Naive B cell (primary cell): ENCODE measurements at regions not wholly inside any gene's neighbourhood (a gene's known extent, or its start where the extent isn't known, plus 50 kb on each side); places are given as distances from the start of the nearest gene placed in this dataset.

Experiments
- ATAC-seq, 2 donors: fragments of 150-1000 bp; cut with Tn5 transposase; 2 replicates each; pipeline ENCODE4 v1.10.0; 2021; ENCODE audit warnings: low read depth in 2 of 2, mild to moderate bottlenecking in 2 of 2, moderate library complexity in 2 of 2
- DNase-seq: peaks from one replicate; pipeline ENCODE4 v3.0.0; 2022
- H3K27ac Mint-ChIP-seq, 6 donors: one replicate each; pipeline ENCODE4 v1.8.0; 2020 to 2022; ENCODE audit warnings: mild to moderate bottlenecking in 6 of 6, mixed read lengths in 6 of 6, moderate library complexity in 5 of 6, inconsistent platforms in 2 of 6
- H3K27me3 Mint-ChIP-seq, 3 donors: one replicate each; pipeline ENCODE4 v1.8.0; 2021 to 2022; ENCODE audit warnings: mixed read lengths in 3 of 3, mild to moderate bottlenecking in 1 of 3
- H3K36me3 Mint-ChIP-seq, 2 donors: one replicate each; pipeline ENCODE4 v1.8.0; 2020 to 2022; ENCODE audit warnings: mixed read lengths in 2 of 2, inconsistent platforms in 1 of 2, mild to moderate bottlenecking in 1 of 2
- H3K4me1 Mint-ChIP-seq, 3 donors: one replicate each; pipeline ENCODE4 v1.8.0; 2020 to 2022; ENCODE audit warnings: mixed read lengths in 3 of 3, inconsistent platforms in 1 of 3, mild to moderate bottlenecking in 1 of 3, moderate library complexity in 1 of 3
- H3K4me3 Mint-ChIP-seq, 8 donors: one replicate each; pipeline ENCODE4 v1.8.0; 2020 to 2022; ENCODE audit warnings: mild to moderate bottlenecking in 8 of 8, mixed read lengths in 8 of 8, moderate library complexity in 8 of 8, inconsistent platforms in 2 of 8
- H3K9me3 Mint-ChIP-seq, 7 donors: one replicate each; pipeline ENCODE4 v1.8.0; 2020 to 2022; ENCODE audit warnings: mixed read lengths in 7 of 7, mild to moderate bottlenecking in 5 of 7, inconsistent platforms in 2 of 7, moderate library complexity in 1 of 7

DNA sequence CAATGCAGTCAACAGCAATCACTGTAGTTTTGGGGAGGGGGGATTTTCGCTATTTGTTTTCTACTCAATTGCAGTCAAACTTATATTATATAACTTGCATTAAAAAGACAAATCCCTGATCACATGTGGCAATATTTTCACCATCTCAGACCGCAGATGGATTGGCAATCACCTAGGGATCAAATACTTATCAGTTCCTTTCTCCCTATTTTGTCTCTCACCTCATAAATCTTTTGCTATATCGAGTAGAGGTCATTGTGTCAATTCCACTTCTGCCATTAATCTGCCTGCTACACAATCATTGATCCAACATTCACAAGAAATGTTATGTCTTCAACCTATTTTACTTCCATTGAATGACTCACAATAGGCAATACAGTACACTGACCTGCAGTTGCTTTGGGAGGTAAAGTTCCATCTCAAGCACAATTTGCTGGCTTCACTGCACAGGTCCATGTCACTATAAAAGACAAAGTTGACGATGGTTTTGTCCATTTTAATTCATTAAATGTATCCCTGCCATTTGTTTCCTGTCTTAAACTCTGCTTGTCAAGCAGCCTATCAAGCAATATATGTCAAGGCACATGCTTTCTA lies 415.8 kb upstream of the PCDH9 start:
- DNase-seq: no peak
- Mint-ChIP-seq H3K4me1 (no peaks in the 10 kb centered on the region), H3K27ac (no peak overlapping the region), H3K9me3 (peaks cover 0 to 8% (median 3%) of the 10 kb centered on the region in 7 donors), H3K36me3 (no peaks in the 10 kb centered on the region), H3K4me3 (no peak overlapping the region), H3K27me3 (no peaks in the 10 kb centered on the region)
- ATAC-seq: no peak

DNA sequence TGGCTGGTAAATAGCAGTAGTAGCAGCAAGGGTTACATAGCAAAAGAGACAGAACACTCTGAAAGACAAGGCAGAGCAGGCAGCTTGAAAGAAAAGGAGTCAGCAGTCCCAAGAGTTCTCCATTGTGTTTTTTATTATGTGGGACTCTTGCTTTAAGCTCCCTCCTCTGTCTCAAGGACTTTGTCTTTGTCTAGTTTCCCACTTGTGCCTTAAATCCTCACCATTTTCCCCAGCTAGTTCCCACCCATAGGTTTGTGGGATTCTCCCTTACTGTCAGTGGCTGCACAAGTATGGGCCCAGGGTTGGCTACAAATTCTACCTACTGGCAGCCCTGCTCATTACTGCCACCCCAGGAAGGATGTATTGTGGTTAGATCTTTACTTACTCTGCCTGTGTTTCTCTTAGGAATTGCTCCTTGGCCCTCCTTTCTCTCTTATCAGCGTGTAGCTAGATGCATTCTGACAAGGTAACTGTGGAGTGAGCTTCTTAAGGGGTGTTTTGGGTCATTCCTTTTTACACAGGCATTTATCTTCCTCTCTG lies 413.4 kb upstream of the PCDH9 start:
- H3K27ac Mint-ChIP-seq: no peak overlapping the region
- no peaks in the 10 kb centered on the region for H3K4me1 Mint-ChIP-seq
- H3K9me3 Mint-ChIP-seq: peaks cover 0 to 9% (median 5%) of the 10 kb centered on the region in 7 donors
- no peaks in the 10 kb centered on the region for H3K36me3 Mint-ChIP-seq
- no peaks in the 10 kb centered on the region for H3K27me3 Mint-ChIP-seq
- DNase-seq (no peak), ATAC-seq (no peak)
- no peak overlapping the region for H3K4me3 Mint-ChIP-seq

- no peaks in the 10 kb centered on the region for H3K27me3 Mint-ChIP-seq
- no peaks in the 10 kb centered on the region for H3K36me3 Mint-ChIP-seq
- DNase-seq (no peak), ATAC-seq (no peak)
- H3K4me1 Mint-ChIP-seq: no peaks in the 10 kb centered on the region
- no peak overlapping the region for H3K4me3 Mint-ChIP-seq
- no peak overlapping the region for H3K27ac Mint-ChIP-seq
- peaks cover 0 to 9% (median 6%) of the 10 kb centered on the region in 7 donors for H3K9me3 Mint-ChIP-seq
Observed at GRCh38 chr13:67642657-67643056, 412.5 kb upstream of the PCDH9 start.

DNA sequence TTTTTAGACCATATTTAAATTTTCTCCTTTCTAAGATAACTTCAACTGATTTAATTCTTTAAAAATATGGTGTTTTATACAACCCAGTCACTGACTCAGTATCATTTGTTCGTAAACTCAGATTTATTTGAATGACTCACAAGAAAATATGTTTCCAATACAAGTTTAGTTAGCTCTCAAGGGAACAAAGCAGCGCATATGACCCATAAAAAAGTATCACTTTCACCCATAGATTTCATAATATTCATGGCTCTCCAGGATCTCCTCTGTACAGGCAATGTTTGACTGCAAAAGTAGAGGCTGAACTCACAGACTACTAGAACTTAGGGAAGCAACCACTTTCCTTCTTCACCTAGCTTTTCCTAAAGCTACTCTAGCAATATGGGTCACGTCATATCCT lies 405.6 kb upstream of the PCDH9 start:
- H3K4me3 Mint-ChIP-seq: no peak overlapping the region
- ATAC-seq (no peak), DNase-seq (no peak)
- H3K36me3 Mint-ChIP-seq: no peaks in the 10 kb centered on the region
- H3K27me3 Mint-ChIP-seq: no peaks in the 10 kb centered on the region
- no peaks in the 10 kb centered on the region for H3K4me1 Mint-ChIP-seq
- H3K27ac Mint-ChIP-seq: no peak overlapping the region
- H3K9me3 Mint-ChIP-seq: peaks cover 0 to 10% (median 2%) of the 10 kb centered on the region in 7 donors

GRCh38 chr13:67632590-67632989 lies 402.5 kb upstream of the PCDH9 start:
- H3K27me3 Mint-ChIP-seq: no peaks in the 10 kb centered on the region
- no peak overlapping the region for H3K27ac Mint-ChIP-seq
- H3K4me1 Mint-ChIP-seq: no peaks in the 10 kb centered on the region
- no peak for DNase-seq
- peaks cover 0 to 5% (median 0%) of the 10 kb centered on the region in 7 donors for H3K9me3 Mint-ChIP-seq
- H3K4me3 Mint-ChIP-seq: no peak overlapping the region
- no peak for ATAC-seq
- H3K36me3 Mint-ChIP-seq: no peaks in the 10 kb centered on the region

- H3K4me3 Mint-ChIP-seq: no peak overlapping the region
- no peak overlapping the region for H3K27ac Mint-ChIP-seq
- DNase-seq: no peak
- H3K4me1 Mint-ChIP-seq: no peaks in the 10 kb centered on the region
- no peaks in the 10 kb centered on the region for H3K36me3 Mint-ChIP-seq
- peaks cover 0 to 4% (median 0%) of the 10 kb centered on the region in 7 donors for H3K9me3 Mint-ChIP-seq
- no peak for ATAC-seq
- H3K27me3 Mint-ChIP-seq: no peaks in the 10 kb centered on the region
Observed at GRCh38 chr13:67630640-67631039, 400.5 kb upstream of the PCDH9 start.

GRCh38 chr13:67623630-67624029 lies 393.5 kb upstream of the PCDH9 start:
- no peak for ATAC-seq
- Mint-ChIP-seq H3K27me3 (no peaks in the 10 kb centered on the region), H3K9me3 (peaks cover 0 to 4% (median 0%) of the 10 kb centered on the region in 7 donors)

DNA sequence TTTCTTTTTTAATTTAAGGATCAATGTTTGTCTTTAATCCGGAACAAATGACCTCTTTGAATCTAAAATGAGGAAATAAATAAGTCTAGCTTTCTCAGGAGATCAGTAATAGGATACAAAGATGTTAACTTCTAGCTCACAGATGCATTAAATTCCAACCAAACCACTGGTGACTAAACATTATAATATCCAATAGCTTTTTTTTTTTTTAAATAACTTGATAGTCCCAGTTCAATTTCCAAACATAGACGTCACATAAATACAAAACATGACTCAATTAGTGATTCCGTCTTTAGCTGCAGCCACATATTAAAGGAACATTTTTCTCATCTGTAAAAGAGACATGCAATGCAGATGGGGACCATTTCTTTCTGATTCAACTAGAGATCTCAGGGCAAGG lies 390.5 kb upstream of the PCDH9 start:
- ATAC-seq (no peak), DNase-seq (no peak)
- H3K4me3 Mint-ChIP-seq: no peak overlapping the region
- no peak overlapping the region for H3K27ac Mint-ChIP-seq
- no peaks in the 10 kb centered on the region for H3K27me3 Mint-ChIP-seq
- peaks cover 0 to 4% (median 0%) of the 10 kb centered on the region in 7 donors for H3K9me3 Mint-ChIP-seq
- H3K4me1 Mint-ChIP-seq: no peaks in the 10 kb centered on the region
- H3K36me3 Mint-ChIP-seq: no peaks in the 10 kb centered on the region

More at GRCh38 chr13:67623630-67624029, 393.5 kb upstream of the PCDH9 start:
- Mint-ChIP-seq H3K4me3 (no peak overlapping the region), H3K4me1 (no peaks in the 10 kb centered on the region), H3K27ac (no peak overlapping the region), H3K36me3 (no peaks in the 10 kb centered on the region)
- no peak for DNase-seq

- no peaks in the 10 kb centered on the region for H3K36me3 Mint-ChIP-seq
- ATAC-seq (no peak), DNase-seq (no peak)
- no peaks in the 10 kb centered on the region for H3K27me3 Mint-ChIP-seq
- peaks cover 0 to 4% (median 0%) of the 10 kb centered on the region in 7 donors for H3K9me3 Mint-ChIP-seq
- no peak overlapping the region for H3K27ac Mint-ChIP-seq
- no peak overlapping the region for H3K4me3 Mint-ChIP-seq
- H3K4me1 Mint-ChIP-seq: no peaks in the 10 kb centered on the region
Observed at GRCh38 chr13:67619995-67620380, 389.9 kb upstream of the PCDH9 start.

GRCh38 chr13:67619351-67619994 lies 389.3 kb upstream of the PCDH9 start:
- no peak overlapping the region for H3K4me3 Mint-ChIP-seq
- H3K4me1 Mint-ChIP-seq: no peaks in the 10 kb centered on the region
- no peak for ATAC-seq
- peaks cover 0 to 4% (median 0%) of the 10 kb centered on the region in 7 donors for H3K9me3 Mint-ChIP-seq
- DNase-seq: no peak
- H3K27me3 Mint-ChIP-seq: no peaks in the 10 kb centered on the region
- no peaks in the 10 kb centered on the region for H3K36me3 Mint-ChIP-seq
- no peak overlapping the region for H3K27ac Mint-ChIP-seq

- Mint-ChIP-seq H3K36me3 (no peaks in the 10 kb centered on the region), H3K4me1 (no peaks in the 10 kb centered on the region), H3K4me3 (no peak overlapping the region), H3K27ac (no peak overlapping the region), H3K27me3 (no peaks in the 10 kb centered on the region), H3K9me3 (no peaks in the 10 kb centered on the region)
- no peak for DNase-seq
- ATAC-seq: no peak
Observed at GRCh38 chr13:67614579-67614978, 384.4 kb upstream of the PCDH9 start.

GRCh38 chr13:67614013-67614412 lies 383.9 kb upstream of the PCDH9 start:
- H3K4me3 Mint-ChIP-seq: no peak overlapping the region
- H3K27ac Mint-ChIP-seq: no peak overlapping the region
- no peak for DNase-seq
- H3K4me1 Mint-ChIP-seq: no peaks in the 10 kb centered on the region
- H3K36me3 Mint-ChIP-seq: no peaks in the 10 kb centered on the region
- peaks cover 0 to 3% (median 0%) of the 10 kb centered on the region in 7 donors for H3K9me3 Mint-ChIP-seq
- no peaks in the 10 kb centered on the region for H3K27me3 Mint-ChIP-seq
- ATAC-seq: no peak

DNA sequence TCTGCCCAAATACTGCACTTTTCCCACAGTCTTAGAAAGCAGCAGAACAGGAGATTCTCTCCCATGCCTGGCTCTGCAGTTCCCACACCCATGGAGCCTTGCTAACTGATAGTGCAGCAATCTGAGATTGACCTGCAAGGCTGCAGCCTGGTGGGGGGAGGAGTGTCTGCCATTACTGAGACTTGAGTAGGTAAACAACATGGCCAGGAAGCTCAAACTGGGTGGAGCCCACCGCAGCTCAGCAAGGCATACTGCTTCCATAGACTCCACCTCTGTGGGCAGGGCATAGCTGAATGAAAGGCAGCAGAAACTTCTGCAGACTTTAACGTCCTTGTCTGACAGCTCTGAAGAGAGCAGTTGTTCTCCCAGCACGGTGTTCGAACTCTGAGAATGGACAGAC lies 358.5 kb upstream of the PCDH9 start:
- H3K36me3 Mint-ChIP-seq: no peaks in the 10 kb centered on the region
- peaks cover 0 to 12% (median 7%) of the 10 kb centered on the region in 7 donors for H3K9me3 Mint-ChIP-seq
- DNase-seq (no peak), ATAC-seq (no peak)
- no peak overlapping the region for H3K4me3 Mint-ChIP-seq
- no peaks in the 10 kb centered on the region for H3K27me3 Mint-ChIP-seq
- H3K4me1 Mint-ChIP-seq: no peaks in the 10 kb centered on the region
- H3K27ac Mint-ChIP-seq: no peak overlapping the region

GRCh38 chr13:67577361-67577760 lies 347.2 kb upstream of the PCDH9 start:
- Mint-ChIP-seq H3K36me3 (no peaks in the 10 kb centered on the region), H3K27me3 (no peaks in the 10 kb centered on the region), H3K4me1 (no peaks in the 10 kb centered on the region), H3K4me3 (no peak overlapping the region), H3K27ac (no peak overlapping the region), H3K9me3 (peaks cover 0 to 3% (median 0%) of the 10 kb centered on the region in 7 donors)
- ATAC-seq (no peak), DNase-seq (no peak)
